Peyer's patch (tissue), 4 donors: ENCODE measurements at regions not wholly inside any gene's neighbourhood (a gene's known extent, or its start where the extent isn't known, plus 50 kb on each side); places are given as distances from the start of the nearest gene placed in this dataset.

ENCODE experiments used
- CTCF ChIP-seq, 6 experiments: fragments of 450-650 bp in 4 of 6; fragments of 200-600 bp in 2 of 6; sonication (generic) in 1 of 6; IDR thresholded peaks; one replicate each; pipeline ENCODE4 v1.5.1; 2017 to 2019; ENCODE audit warnings: antibody characterized with exemption in 6 of 6, mild to moderate bottlenecking in 3 of 6, moderate library complexity in 1 of 6
- POLR2A ChIP-seq, 2 donors: fragments of 450-650 bp; IDR thresholded peaks; one replicate each; pipeline ENCODE4 v1.5.1; 2017; ENCODE audit warnings: antibody characterized with exemption in 2 of 2, mild to moderate bottlenecking in 2 of 2, moderate library complexity in 2 of 2

- TF ChIP-seq CTCF (IDR thresholded peaks at IDR 0.05) (no peak), POLR2A (IDR thresholded peaks at IDR 0.05) (no peak)
Observed at GRCh38 chr20:43384101-43384940, 73.4 kb upstream of the SRSF6 start.
